ENCODE measurements at regions not wholly inside any gene's neighbourhood (a gene's known extent, or its start where the extent isn't known, plus 50 kb on each side); places are given as distances from the start of the nearest gene placed in this dataset.

GRCh38 chr2:88913280-88913679, 221.8 kb downstream of the RPIA start:
- no TSS peak for BruUV-seq (replicated peaks)
- Histone ChIP-seq H3K9me2 (ENCODE audit: insufficient read depth) (no peaks in the 10 kb centered on the region), H3K9me3 (ENCODE audit: control insufficient read depth in 1 of 2, insufficient read depth in 1 of 2, low read depth in 1 of 2, low read length in 2 of 2) (no peaks in the 10 kb centered on the region), H3K4me1 (ENCODE audit: control insufficient read depth in 1 of 2, insufficient read depth in 2 of 2, low read length in 2 of 2) (no peaks in the 10 kb centered on the region), H3K9ac (ENCODE audit: low read length) (no peak overlapping the region), H3K27ac (ENCODE audit: low read depth, low read length) (no peak overlapping the region), H3K36me3 (ENCODE audit: control insufficient read depth in 1 of 2, insufficient read depth in 2 of 2, low read length in 2 of 2) (no peaks in the 10 kb centered on the region), H3K79me2 (ENCODE audit: insufficient read depth, low read length) (no peaks in the 10 kb centered on the region), H2AFZ (ENCODE audit: low read depth, low read length, poor library complexity, severe bottlenecking) (no peak overlapping the region), H3K4me2 (ENCODE audit: low read length) (no peak overlapping the region), H4K20me1 (ENCODE audit: insufficient read depth) (no peaks in the 10 kb centered on the region; the same call in 1 of the 2 replicates), H3K4me3 (replicated peaks in 1 of 2; ENCODE audit: low read depth in 1 of 2, low read length in 2 of 2) (no peak overlapping the region), H3K27me3 (ENCODE audit: insufficient read depth, low read length) (peaks cover 48% of the 10 kb centered on the region)
- intact Hi-C loops (cut with micrococcal nuclease), result no loop called here
- DNase-seq (ENCODE audit: low read depth, low spot score), result no peak
- ChIA-PET RAD21 (ENCODE audit: low non-redundant PET in 1 of 2, low total read pairs in 2 of 2, uncharacterized antibody in 2 of 2, unreplicated experiment in 2 of 2) (no interaction called here), POLR2A (no interaction called here), CTCF (no interaction called here)
- no peak for TF ChIP-seq YY1 (IDR thresholded peaks at IDR 0.05; ENCODE audit: extremely low read depth, insufficient replicate concordance, low read depth, low read length)
- TF ChIP-seq EZH2 (IDR thresholded peaks at IDR 0.05), result no peak
- TF ChIP-seq ELF1 (IDR thresholded peaks at IDR 0.05; ENCODE audit: borderline replicate concordance, low read depth), result no peak
- TF ChIP-seq RAD21 (IDR thresholded peaks at IDR 0.05; ENCODE audit: low read depth), result no peak
- TF ChIP-seq ZBTB33 (IDR thresholded peaks at IDR 0.05; ENCODE audit: extremely low read depth, insufficient replicate concordance, low read length), result no peak
- TF ChIP-seq TCF7L2 (IDR thresholded peaks at IDR 0.05; ENCODE audit: borderline replicate concordance, extremely low read depth, insufficient read depth, insufficient read length), result no peak
- no peak for TF ChIP-seq FOSL1 (IDR thresholded peaks at IDR 0.05; ENCODE audit: low read depth)
- no peak for TF ChIP-seq EZH2phosphoT487 (IDR thresholded peaks at IDR 0.05; ENCODE audit: borderline replicate concordance)
- TF ChIP-seq POLR2AphosphoS5 (IDR thresholded peaks at IDR 0.05; ENCODE audit: low read depth, low read length), result no peak
- no peak for TF ChIP-seq JUND (IDR thresholded peaks at IDR 0.05)
- TF ChIP-seq CEBPB (IDR thresholded peaks at IDR 0.05; ENCODE audit: low read depth), result no peak
- no peak for TF ChIP-seq POLR2A (IDR thresholded peaks at IDR 0.05; ENCODE audit: borderline replicate concordance, extremely low read depth, insufficient read depth, insufficient read length)
- no peak for TF ChIP-seq ATF3 (IDR thresholded peaks at IDR 0.05)
- no peak for TF ChIP-seq CBX3 (IDR thresholded peaks at IDR 0.05; ENCODE audit: low read depth)
- TF ChIP-seq CTCF (IDR thresholded peaks at IDR 0.05 in 2 of 3, conservative IDR thresholded peaks at IDR 0.05 in 1 of 3; ENCODE audit: borderline replicate concordance in 1 of 3, insufficient read depth in 1 of 3, low read depth in 2 of 3, low read length in 2 of 3), result no peak
- no peak for TF ChIP-seq REST (IDR thresholded peaks at IDR 0.05; ENCODE audit: low read depth)
- no peak for TF ChIP-seq EGR1 (IDR thresholded peaks at IDR 0.05; ENCODE audit: low read depth)
- TF ChIP-seq ZNF274 (IDR thresholded peaks at IDR 0.05; ENCODE audit: low read depth, low read length), result no peak
- no peak for ATAC-seq

Measured in HCT116 (cell line).